Astrocyte of the cerebellum (primary cell): ENCODE measurements at regions not wholly inside any gene's neighbourhood (a gene's known extent, or its start where the extent isn't known, plus 50 kb on each side); places are given as distances from the start of the nearest gene placed in this dataset.

ENCODE experiments used
- DNase-seq: peaks from one replicate; pipeline ENCODE4 v3.0.0-alpha.2; 2011; ENCODE audit warnings: low read depth
- H3K4me3 ChIP-seq: 2 replicates; pipeline ENCODE4 v1.5.1; 2011; ENCODE audit warnings: mild to moderate bottlenecking, low read depth, low read length, moderate library complexity
- in situ Hi-C: cut with HindIII; loops from 2 replicates; pipeline ENCODE4 v1.10.0; 2017; ENCODE audit warnings: low sequenced_read_pairs
- TF ChIP-seq, protein P1 (sequence below): IDR thresholded peaks from 2 replicates; pipeline ENCODE4 v1.5.1; 2012; ENCODE audit warnings: low read length, low read depth, moderate library complexity, mild to moderate bottlenecking; ENCODE audit errors: missing control alignments

DNA sequence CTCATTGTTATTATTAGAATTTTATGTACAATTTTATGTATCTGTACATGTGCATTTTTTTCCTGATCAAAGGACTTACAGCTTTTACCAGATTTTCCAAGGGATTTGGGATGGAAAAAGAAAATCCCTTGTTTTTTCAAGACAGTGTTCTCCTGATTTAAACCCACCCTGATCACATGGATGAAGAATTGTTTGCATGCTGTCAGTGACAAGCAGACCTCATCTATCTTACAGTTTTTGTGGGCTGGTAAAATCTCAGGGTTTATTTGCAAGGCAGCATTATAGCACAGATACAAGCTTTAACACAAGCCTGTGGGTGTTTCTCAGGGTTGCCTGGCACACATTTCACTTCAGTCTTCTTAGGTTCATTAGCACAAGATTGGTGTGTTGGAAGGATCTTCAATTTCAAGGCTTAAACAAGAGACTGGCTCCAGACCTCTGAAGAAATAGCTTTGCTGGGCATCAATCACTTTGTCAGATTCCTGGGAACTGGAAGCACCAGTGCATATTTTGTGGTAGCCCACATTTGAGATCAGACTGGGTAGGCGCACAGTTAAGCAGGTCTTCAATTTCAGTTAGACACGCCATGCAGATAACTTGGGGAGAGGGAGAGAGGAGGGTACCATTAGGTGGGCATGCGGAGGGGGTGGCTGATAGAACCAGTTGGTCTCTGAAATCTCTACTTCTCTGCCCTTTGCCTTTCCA, 118.0 kb downstream of the TBX5 start:
- TF ChIP-seq, protein P1, sequence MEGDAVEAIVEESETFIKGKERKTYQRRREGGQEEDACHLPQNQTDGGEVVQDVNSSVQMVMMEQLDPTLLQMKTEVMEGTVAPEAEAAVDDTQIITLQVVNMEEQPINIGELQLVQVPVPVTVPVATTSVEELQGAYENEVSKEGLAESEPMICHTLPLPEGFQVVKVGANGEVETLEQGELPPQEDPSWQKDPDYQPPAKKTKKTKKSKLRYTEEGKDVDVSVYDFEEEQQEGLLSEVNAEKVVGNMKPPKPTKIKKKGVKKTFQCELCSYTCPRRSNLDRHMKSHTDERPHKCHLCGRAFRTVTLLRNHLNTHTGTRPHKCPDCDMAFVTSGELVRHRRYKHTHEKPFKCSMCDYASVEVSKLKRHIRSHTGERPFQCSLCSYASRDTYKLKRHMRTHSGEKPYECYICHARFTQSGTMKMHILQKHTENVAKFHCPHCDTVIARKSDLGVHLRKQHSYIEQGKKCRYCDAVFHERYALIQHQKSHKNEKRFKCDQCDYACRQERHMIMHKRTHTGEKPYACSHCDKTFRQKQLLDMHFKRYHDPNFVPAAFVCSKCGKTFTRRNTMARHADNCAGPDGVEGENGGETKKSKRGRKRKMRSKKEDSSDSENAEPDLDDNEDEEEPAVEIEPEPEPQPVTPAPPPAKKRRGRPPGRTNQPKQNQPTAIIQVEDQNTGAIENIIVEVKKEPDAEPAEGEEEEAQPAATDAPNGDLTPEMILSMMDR: no peak
- H3K4me3 ChIP-seq: no peak overlapping the region
- in situ Hi-C loops: no loop called here
- DNase-seq: peak; percentile 24

GRCh38 chr12:114286145-114286544, 119.8 kb downstream of the TBX5 start:
- TF ChIP-seq, protein P1: no peak
- H3K4me3 ChIP-seq: no peak overlapping the region
- in situ Hi-C loops: no loop called here
- no peak for DNase-seq

DNA sequence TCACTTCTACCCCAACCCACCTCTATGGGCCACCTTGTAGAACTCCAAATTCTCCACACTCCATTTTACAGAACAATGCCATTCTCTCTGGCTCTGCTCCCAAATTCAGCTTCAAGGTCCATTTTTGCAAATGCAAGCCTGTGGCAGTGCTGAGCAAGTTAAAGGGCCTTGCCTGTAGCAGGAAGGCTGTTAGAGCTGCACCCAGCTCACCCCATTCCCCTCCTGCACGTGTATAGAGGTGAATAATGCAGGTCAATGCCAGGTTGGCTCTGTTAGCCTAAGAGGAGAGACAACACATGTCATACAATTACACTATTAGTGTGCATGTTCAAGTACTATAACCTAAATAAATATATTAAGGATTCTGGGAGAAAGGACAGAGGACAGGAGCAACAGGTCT, 120.4 kb downstream of the TBX5 start:
- no peak for DNase-seq
- in situ Hi-C loops: no loop called here
- no peak overlapping the region for H3K4me3 ChIP-seq
- TF ChIP-seq, protein P1: no peak

GRCh38 chr12:114284041-114284440, 121.9 kb downstream of the TBX5 start:
- in situ Hi-C loops: no loop called here
- TF ChIP-seq, protein P1: no peak
- DNase-seq: no peak
- H3K4me3 ChIP-seq: no peak overlapping the region

DNA sequence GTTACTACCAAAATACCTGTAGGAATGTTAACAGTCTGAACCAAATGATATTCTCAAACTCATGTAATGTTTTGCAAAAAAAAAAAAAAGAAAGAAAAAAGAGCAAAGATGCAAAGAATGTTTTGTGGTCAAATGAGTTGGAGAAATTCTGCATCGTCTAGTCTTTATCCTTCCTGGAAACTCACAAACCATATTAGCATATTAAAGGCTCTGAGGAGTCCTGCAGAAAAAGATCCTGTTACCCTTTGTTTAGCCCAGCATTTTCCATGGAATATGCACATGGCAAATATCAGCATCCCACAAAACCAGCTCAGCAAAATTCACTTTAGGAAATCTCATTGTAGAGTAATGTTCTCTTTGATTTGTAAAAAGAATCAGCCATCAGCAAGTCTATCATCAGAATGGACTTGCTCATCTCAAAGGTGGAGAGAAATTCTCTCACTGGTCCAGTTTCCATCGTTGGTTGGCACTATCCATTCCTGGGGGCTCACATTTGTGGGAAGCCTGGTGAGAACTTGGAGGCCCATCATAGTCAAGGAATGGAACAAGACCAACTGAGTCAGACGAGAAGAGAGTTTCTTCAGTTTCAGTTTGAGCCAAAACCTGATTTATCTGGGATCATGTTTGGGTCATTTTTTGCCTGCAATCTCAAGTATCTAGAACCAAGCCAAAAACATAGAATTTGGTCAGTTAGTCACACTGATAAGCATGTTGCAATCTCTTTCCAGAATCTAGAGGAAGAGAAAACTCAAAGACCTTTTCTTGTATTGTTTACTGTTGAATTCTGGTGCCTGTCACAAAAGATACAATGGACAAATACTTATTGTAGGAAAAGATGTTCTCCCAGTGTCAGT, 129.8 kb downstream of the TBX5 start:
- DNase-seq: no peak
- TF ChIP-seq, protein P1: no peak
- in situ Hi-C loops: no loop called here
- H3K4me3 ChIP-seq: no peak overlapping the region

DNA sequence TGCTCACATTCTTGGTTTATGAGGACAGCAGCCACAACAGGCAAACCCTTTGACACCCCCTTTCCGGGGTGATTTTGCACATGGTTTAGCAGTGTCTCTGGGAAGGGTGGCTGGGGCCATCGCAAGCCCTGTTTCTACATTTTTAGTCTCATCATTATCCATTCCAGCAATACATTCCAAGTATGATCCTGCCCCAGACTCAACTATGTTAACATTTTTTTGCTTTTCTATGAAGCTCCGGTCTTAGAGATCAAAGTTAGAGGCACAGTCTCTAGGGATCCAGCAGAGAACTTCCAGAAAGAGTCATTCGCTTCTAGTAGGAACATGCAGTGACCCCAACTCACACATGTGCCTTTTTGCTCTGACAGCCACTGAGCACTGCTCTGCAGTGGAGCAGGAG, 130.9 kb downstream of the TBX5 start:
- no peak for DNase-seq
- TF ChIP-seq, protein P1: no peak
- H3K4me3 ChIP-seq: no peak overlapping the region
- in situ Hi-C loops: no loop called here
